MM.1S (cell line): ENCODE measurements at regions not wholly inside any gene's neighbourhood (a gene's known extent, or its start where the extent isn't known, plus 50 kb on each side); places are given as distances from the start of the nearest gene placed in this dataset.

ENCODE experiments used
- DNase-seq: peaks from one replicate; pipeline ENCODE4 v3.0.0-alpha.2; 2015
- H2AFZ ChIP-seq: fragments of 300-600 bp; sonication (generic); 2 replicates; pipeline ENCODE4 v1.6.0; 2016; ENCODE audit warnings: antibody characterized with exemption, low read length
- H3F3A ChIP-seq: fragments of 300-600 bp; sonication (generic); 2 replicates; pipeline ENCODE4 v1.6.1; 2016; ENCODE audit warnings: mild to moderate bottlenecking, antibody characterized with exemption, low read length, moderate library complexity, mixed read lengths; ENCODE audit not compliant: insufficient read depth
- H3K27ac ChIP-seq: fragments of 300-600 bp; sonication (generic); 2 replicates; pipeline ENCODE4 v1.5.1; 2016; ENCODE audit warnings: mild to moderate bottlenecking, low read length
- H3K27me3 ChIP-seq: fragments of 300-600 bp; sonication (generic); replicated peaks from 2 replicates; pipeline ENCODE4 v1.6.0; 2016; ENCODE audit warnings: low read length; ENCODE audit not compliant: insufficient read depth
- H3K36me3 ChIP-seq: fragments of 300-600 bp; sonication (generic); replicated peaks from 2 replicates; pipeline ENCODE4 v1.6.1; 2016; ENCODE audit warnings: mild to moderate bottlenecking, low read length, mixed read lengths; ENCODE audit not compliant: insufficient read depth
- H3K4me1 ChIP-seq: fragments of 300-600 bp; sonication (generic); 2 replicates; pipeline ENCODE4 v1.6.1; 2016; ENCODE audit warnings: low read length, mixed read lengths
- H3K4me2 ChIP-seq: fragments of 300-600 bp; sonication (generic); 2 replicates; pipeline ENCODE4 v1.6.0; 2016; ENCODE audit warnings: low read depth, low read length
- H3K4me3 ChIP-seq: fragments of 300-600 bp; sonication (generic); 2 replicates; pipeline ENCODE4 v1.5.1; 2016; ENCODE audit warnings: low read length, mixed read lengths
- H3K79me2 ChIP-seq: fragments of 300-600 bp; sonication (generic); 2 replicates; pipeline ENCODE4 v1.6.1; 2016; ENCODE audit warnings: mixed run types, low read length, mixed read lengths
- H3K9ac ChIP-seq: fragments of 300-600 bp; sonication (generic); 2 replicates; pipeline ENCODE4 v1.6.1; 2016; ENCODE audit warnings: low read length, mixed read lengths
- H3K9me2 ChIP-seq: fragments of 300-600 bp; sonication (generic); replicated peaks from 2 replicates; pipeline ENCODE4 v1.6.1; 2016; ENCODE audit warnings: mild to moderate bottlenecking, low read length, mixed read lengths; ENCODE audit not compliant: insufficient read depth
- H3K9me3 ChIP-seq: fragments of 300-600 bp; sonication (generic); replicated peaks from 2 replicates; pipeline ENCODE4 v1.6.1; 2016; ENCODE audit warnings: mild to moderate bottlenecking, low read length, mixed read lengths; ENCODE audit not compliant: insufficient read depth
- H4K20me1 ChIP-seq: fragments of 300-600 bp; sonication (generic); 2 replicates; pipeline ENCODE4 v1.6.1; 2016; ENCODE audit warnings: mild to moderate bottlenecking, low read length, moderate library complexity, mixed read lengths; ENCODE audit not compliant: insufficient read depth
- EZH2 ChIP-seq: fragments of 300-600 bp; sonication (generic); optimal IDR thresholded peaks from 2 replicates; pipeline ENCODE3; 2017; ENCODE audit warnings: low read depth, mild to moderate bottlenecking, antibody characterized with exemption, low read length, mixed read lengths
- EZH2phosphoT487 ChIP-seq: fragments of 300-600 bp; sonication (generic); IDR thresholded peaks from 2 replicates; pipeline ENCODE4 v1.6.1; 2018; ENCODE audit warnings: antibody characterized with exemption, low read length
- TF ChIP-seq, protein P1 (sequence below): fragments of 300-600 bp; sonication (generic); IDR thresholded peaks from 2 replicates; pipeline ENCODE4 v1.5.1; 2016; ENCODE audit warnings: antibody characterized with exemption, low read length, mixed read lengths

GRCh38 chr10:129277841-129278240 is 189.2 kb upstream of the MGMT start:
- TF ChIP-seq EZH2phosphoT487 = no peak
- TF ChIP-seq EZH2 = no peak
- TF ChIP-seq, protein P1, sequence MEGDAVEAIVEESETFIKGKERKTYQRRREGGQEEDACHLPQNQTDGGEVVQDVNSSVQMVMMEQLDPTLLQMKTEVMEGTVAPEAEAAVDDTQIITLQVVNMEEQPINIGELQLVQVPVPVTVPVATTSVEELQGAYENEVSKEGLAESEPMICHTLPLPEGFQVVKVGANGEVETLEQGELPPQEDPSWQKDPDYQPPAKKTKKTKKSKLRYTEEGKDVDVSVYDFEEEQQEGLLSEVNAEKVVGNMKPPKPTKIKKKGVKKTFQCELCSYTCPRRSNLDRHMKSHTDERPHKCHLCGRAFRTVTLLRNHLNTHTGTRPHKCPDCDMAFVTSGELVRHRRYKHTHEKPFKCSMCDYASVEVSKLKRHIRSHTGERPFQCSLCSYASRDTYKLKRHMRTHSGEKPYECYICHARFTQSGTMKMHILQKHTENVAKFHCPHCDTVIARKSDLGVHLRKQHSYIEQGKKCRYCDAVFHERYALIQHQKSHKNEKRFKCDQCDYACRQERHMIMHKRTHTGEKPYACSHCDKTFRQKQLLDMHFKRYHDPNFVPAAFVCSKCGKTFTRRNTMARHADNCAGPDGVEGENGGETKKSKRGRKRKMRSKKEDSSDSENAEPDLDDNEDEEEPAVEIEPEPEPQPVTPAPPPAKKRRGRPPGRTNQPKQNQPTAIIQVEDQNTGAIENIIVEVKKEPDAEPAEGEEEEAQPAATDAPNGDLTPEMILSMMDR = no peak

DNA sequence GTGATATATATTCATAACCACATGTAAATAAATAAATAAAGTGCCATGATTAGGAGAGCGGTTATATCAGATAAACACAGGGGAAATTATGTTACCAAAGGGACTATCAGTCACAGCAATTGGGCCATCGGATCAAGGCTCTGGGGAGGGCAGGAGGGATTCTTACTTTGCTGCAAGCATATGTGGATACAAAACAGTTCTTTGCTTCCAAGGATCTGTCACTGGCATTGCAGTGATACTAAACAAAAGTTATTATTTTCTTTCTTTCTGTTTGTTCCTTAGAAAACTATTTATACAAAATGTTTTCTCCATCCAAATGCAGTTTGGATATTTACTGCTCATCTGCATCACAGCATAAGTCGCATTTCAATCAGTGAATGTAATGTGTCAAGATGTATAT is 188.4 kb upstream of the MGMT start:
- DNase-seq = no peak
- no peaks in the 10 kb centered on the region for H4K20me1 ChIP-seq
- H3K4me2 ChIP-seq = no peak overlapping the region
- H3K27ac ChIP-seq = no peak overlapping the region
- H2AFZ ChIP-seq = no peak overlapping the region
- no peaks in the 10 kb centered on the region for H3F3A ChIP-seq
- no peaks in the 10 kb centered on the region for H3K27me3 ChIP-seq
- H3K79me2 ChIP-seq = no peaks in the 10 kb centered on the region
- H3K9me2 ChIP-seq = no peaks in the 10 kb centered on the region
- H3K9me3 ChIP-seq = no peaks in the 10 kb centered on the region
- TF ChIP-seq, protein P1 = no peak
- TF ChIP-seq EZH2phosphoT487 (no peak), EZH2 (no peak)
- no peak overlapping the region for H3K9ac ChIP-seq
- H3K4me3 ChIP-seq = no peak overlapping the region
- no peaks in the 10 kb centered on the region for H3K4me1 ChIP-seq
- H3K36me3 ChIP-seq = no peaks in the 10 kb centered on the region

More at GRCh38 chr10:129277841-129278240, 189.2 kb upstream of the MGMT start:
- no peaks in the 10 kb centered on the region for H3K9me2 ChIP-seq
- no peak overlapping the region for H3K4me2 ChIP-seq
- no peaks in the 10 kb centered on the region for H3K4me1 ChIP-seq
- H3K36me3 ChIP-seq = no peaks in the 10 kb centered on the region
- no peak overlapping the region for H2AFZ ChIP-seq
- no peak for DNase-seq
- H3K4me3 ChIP-seq = no peak overlapping the region
- no peaks in the 10 kb centered on the region for H3K79me2 ChIP-seq
- no peaks in the 10 kb centered on the region for H3K9me3 ChIP-seq
- H4K20me1 ChIP-seq = no peaks in the 10 kb centered on the region
- no peaks in the 10 kb centered on the region for H3K27me3 ChIP-seq
- H3K9ac ChIP-seq = no peak overlapping the region
- H3F3A ChIP-seq = no peaks in the 10 kb centered on the region
- no peak overlapping the region for H3K27ac ChIP-seq

GRCh38 chr10:129279446-129280154 is 187.4 kb upstream of the MGMT start:
- no peaks in the 10 kb centered on the region for H3K4me1 ChIP-seq
- H3F3A ChIP-seq = no peaks in the 10 kb centered on the region
- H3K4me2 ChIP-seq = no peak overlapping the region
- H3K9me2 ChIP-seq = no peaks in the 10 kb centered on the region
- no peak overlapping the region for H3K27ac ChIP-seq
- no peak for DNase-seq
- no peaks in the 10 kb centered on the region for H3K27me3 ChIP-seq
- no peaks in the 10 kb centered on the region for H4K20me1 ChIP-seq
- H3K9me3 ChIP-seq = no peaks in the 10 kb centered on the region
- H3K9ac ChIP-seq = no peak overlapping the region
- no peak overlapping the region for H3K4me3 ChIP-seq
- no peak overlapping the region for H2AFZ ChIP-seq
- no peaks in the 10 kb centered on the region for H3K36me3 ChIP-seq
- no peaks in the 10 kb centered on the region for H3K79me2 ChIP-seq
- TF ChIP-seq, protein P1 = no peak
- TF ChIP-seq EZH2 = no peak
- no peak for TF ChIP-seq EZH2phosphoT487
